Cardiac fibroblast (primary cell): ENCODE measurements at regions not wholly inside any gene's neighbourhood (a gene's known extent, or its start where the extent isn't known, plus 50 kb on each side); places are given as distances from the start of the nearest gene placed in this dataset.
"Not testable (repeated sequence)": the region's sequence is repeated elsewhere in the genome, so short reads cannot be mapped to it uniquely, and the experiment has no call there.

ENCODE experiments used
- DNase-seq, 2 donors: peaks; one replicate each; pipeline versions ENCODE4 v3.0.0 to v3.0.0-alpha.2; 2010; ENCODE audit warnings: low read depth in 2 of 2
- H3K4me3 ChIP-seq, 2 donors: replicated peaks in 1 of 2; 1 replicate in 1 of 2; 2 replicates in 1 of 2; pipeline ENCODE4 v1.5.1; 2011; ENCODE audit warnings: low read depth in 2 of 2, low read length in 2 of 2, mild to moderate bottlenecking in 2 of 2, moderate library complexity in 1 of 2
- CTCF ChIP-seq: IDR thresholded peaks from one replicate; pipeline ENCODE4 v1.5.1; 2011; ENCODE audit warnings: low read depth, mild to moderate bottlenecking, low read length, inconsistent platforms

- no peak for TF ChIP-seq CTCF
- H3K4me3 ChIP-seq, result no peak overlapping the region
- DNase-seq, result no peak
Observed at GRCh38 chr12:131620946-131621681, 89.8 kb upstream of the SFSWAP start.

GRCh38 chr12:131621701-131622421 is 89.0 kb upstream of the SFSWAP start:
- H3K4me3 ChIP-seq, result no peak overlapping the region
- DNase-seq, result no peak
- no peak for TF ChIP-seq CTCF

GRCh38 chr12:131622422-131622955 is 88.4 kb upstream of the SFSWAP start:
- TF ChIP-seq CTCF, result no peak
- H3K4me3 ChIP-seq, result no peak overlapping the region
- no peak for DNase-seq

- DNase-seq, H3K4me3 ChIP-seq: not testable (repeated sequence)
Observed at GRCh38 chr12:131623404-131624368, 87.2 kb upstream of the SFSWAP start.

- DNase-seq, H3K4me3 ChIP-seq: not testable (repeated sequence)
Observed at GRCh38 chr12:131624369-131624739, 86.5 kb upstream of the SFSWAP start.

- not testable (repeated sequence) for DNase-seq
Observed at GRCh38 chr12:131624756-131625501, 86.0 kb upstream of the SFSWAP start.

GRCh38 chr12:131625966-131626722 is 84.7 kb upstream of the SFSWAP start:
- H3K4me3 ChIP-seq, DNase-seq: not testable (repeated sequence)

More at GRCh38 chr12:131624756-131625501, 86.0 kb upstream of the SFSWAP start:
- not testable (repeated sequence) for H3K4me3 ChIP-seq

- not testable (repeated sequence) for DNase-seq, H3K4me3 ChIP-seq
Observed at GRCh38 chr12:131627151-131628022, 83.5 kb upstream of the SFSWAP start.
